ENCODE measurements at regions not wholly inside any gene's neighbourhood (a gene's known extent, or its start where the extent isn't known, plus 50 kb on each side); places are given as distances from the start of the nearest gene placed in this dataset.
"Not testable (repeated sequence)": the region's sequence is repeated elsewhere in the genome, so short reads cannot be mapped to it uniquely, and the experiment has no call there.

DNA sequence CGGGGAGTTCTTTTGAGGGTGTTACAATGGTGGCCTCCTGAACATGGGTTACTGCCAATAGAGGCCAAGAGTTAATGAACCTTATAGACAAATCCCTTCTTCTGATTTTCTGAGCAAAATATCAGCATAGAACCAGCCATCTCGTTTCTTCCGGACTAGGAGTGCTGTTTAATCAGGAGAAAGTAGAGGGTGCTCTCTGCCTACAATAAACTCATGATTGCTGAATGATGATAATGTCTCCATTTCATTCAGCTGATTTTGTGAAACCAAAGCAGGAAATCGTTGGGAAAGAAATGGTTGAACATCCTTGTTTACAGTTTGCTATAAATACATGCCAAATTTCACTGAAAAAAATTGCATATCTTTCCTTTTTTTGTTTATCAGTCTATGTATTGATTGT is 142.8 kb upstream of the PLSCR5 start:
- no peak for DNase-seq (ENCODE audit: low spot score)

- DNase-seq (ENCODE audit: low spot score), result no peak
These were observed 141.9 kb upstream of the PLSCR5 start for GRCh38 chr3:146747051-146747450.

GRCh38 chr3:146746190-146746589 is 141.0 kb upstream of the PLSCR5 start:
- DNase-seq (ENCODE audit: low spot score), result no peak

DNA sequence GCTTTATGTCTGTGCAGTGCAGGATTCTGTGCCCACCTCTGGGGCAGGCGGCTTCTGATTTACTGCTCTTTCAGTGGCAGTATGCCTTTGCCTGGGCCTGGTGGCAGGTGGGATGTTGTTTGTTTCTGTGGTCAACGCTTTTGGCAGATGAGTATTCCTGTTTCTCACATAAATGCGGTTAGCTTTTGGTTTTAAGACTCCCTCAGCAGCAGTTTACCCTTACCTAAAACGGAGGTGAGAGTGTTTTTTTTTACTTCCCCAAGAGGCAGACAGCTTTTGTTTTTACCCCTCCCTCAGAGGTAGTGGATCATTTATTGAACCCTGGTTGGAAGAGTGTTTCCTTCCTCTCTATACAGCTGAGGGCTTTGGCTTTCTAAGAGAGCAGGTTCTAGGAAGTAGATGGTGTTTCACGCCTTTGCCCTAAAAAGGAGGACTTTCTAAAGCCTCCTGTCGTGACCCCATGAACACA is 134.1 kb upstream of the PLSCR5 start:
- no peak for DNase-seq (ENCODE audit: low spot score)

DNA sequence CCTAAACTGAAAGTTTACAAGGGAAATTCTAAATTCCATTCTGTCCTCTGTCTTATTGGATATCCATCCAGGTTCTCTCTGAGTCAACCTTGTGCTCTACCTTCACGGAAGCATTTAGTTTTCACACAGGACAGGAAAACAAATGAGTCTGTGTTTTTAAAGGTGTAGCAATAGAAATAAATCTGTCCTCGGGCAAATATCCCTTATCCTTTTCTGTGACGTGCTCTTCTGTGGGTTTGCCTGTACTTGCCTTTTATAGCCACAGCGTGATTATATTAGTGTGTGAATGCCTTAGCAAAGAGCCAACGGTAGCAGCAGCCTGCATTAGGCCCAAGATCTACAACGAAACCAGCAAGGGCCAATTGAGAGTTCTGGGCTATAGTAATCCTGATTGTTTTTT is 127.2 kb upstream of the PLSCR5 start:
- DNase-seq (ENCODE audit: low spot score), result no peak

DNA sequence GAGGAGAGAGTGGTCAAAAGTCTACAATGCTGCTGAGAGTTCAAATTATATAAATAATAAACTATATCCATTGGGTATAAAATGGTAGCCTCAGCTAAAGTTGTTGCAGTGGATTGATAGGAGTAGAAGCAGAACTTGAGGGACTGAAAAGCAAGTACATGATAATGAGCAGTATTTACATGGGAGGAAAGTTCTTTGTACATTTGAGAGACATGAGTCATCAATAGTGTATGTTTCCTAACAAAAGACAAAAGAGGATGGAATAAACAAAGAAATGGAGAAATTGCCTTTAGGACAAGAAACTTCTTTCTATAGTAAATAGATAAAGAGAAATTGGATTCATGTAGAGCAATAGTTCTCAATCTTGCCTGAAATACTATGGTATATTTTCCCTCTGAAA is 110.0 kb upstream of the PLSCR5 start:
- DNase-seq (ENCODE audit: low spot score), result no peak

GRCh38 chr3:146712806-146713205 is 107.7 kb upstream of the PLSCR5 start:
- DNase-seq (ENCODE audit: low spot score), result no peak

DNA sequence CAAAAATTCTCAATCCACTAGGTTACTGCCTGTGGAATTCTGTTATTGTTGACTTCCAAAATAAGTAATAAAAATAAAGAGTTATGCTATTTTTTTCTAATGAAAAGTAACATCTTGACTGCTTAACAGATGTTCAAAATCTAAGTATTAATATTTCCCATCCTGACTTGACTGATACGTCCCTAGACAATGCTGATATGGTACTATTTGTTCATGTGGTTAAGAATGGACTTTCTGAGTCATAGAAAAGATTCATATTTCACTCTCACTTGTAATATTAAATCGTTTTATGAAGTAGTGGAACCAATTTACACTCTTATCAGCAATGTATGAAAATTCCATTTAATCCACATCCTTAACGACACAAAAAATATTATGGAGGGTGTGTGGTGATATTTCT is 104.8 kb upstream of the PLSCR5 start:
- no peak for DNase-seq (ENCODE audit: low spot score)

DNA sequence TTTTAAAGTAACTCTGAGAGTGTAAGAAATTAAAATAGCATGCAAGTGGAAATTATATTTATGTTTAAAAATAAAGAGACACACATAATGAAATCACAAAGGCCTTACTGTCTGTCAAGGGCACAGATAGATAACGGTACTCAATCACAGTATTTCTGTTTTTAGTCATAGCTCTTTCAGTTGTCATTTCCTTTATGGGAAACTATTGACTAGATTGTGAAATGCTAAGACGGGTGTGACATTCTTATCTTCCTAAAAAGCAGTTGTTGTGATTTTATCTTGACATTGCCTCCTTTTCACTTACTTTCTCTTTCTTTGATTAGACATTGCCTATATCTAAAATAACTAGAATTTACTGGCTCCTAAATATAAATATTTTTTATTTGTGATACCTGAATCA is 100.1 kb upstream of the PLSCR5 start:
- no peak for DNase-seq (ENCODE audit: low spot score)

DNA sequence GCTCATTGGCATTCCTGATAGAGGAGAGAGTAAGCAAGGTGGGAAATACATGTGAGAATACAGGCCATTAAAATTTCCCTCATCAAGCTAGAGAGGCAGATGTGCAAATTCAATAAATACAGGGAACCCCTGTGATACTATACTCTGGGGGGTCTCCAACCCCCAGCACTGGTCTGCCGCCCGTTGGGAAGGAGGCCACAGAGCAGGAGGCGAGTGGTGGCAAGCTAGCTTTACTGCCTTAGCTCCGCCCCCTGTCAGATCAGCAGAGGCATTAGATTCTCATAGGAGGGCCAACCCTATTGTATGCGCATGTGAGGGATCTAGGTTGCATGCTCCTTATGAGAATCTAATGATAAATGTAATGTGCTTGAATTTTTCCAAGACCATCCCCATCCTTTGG is 97.1 kb upstream of the PLSCR5 start:
- no peak for DNase-seq (ENCODE audit: low spot score)

GRCh38 chr3:146701246-146701645 is 96.1 kb upstream of the PLSCR5 start:
- DNase-seq (ENCODE audit: low spot score), result no peak

GRCh38 chr3:146700025-146700424 is 94.9 kb upstream of the PLSCR5 start:
- not testable (repeated sequence) for DNase-seq (ENCODE audit: low spot score)

GRCh38 chr3:146692254-146692653 is 87.1 kb upstream of the PLSCR5 start:
- DNase-seq (ENCODE audit: low spot score), result no peak

- DNase-seq (ENCODE audit: low spot score), result no peak
These were observed 80.1 kb upstream of the PLSCR5 start for GRCh38 chr3:146685050-146685814.

- no peak for DNase-seq (ENCODE audit: low spot score)
These were observed 77.0 kb upstream of the PLSCR5 start for GRCh38 chr3:146682171-146682570.

DNA sequence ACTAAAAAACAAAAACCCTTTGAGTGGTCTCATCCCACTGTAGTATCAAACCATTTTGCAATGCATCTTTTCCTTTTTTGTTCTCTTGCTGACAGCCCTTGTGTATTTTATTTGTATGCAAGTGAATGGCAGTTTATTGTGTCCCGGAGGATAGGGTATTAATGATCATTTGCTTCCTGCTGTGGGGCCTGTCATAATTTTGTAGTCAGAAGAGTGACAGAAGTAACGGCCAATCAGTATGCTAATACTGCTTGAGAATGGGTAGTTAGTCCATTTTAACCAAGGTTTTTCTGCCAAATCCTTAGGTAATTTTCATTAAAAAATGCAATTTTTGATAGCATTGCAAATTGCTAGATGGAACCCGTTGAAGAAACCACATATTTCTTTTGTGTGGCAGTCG is 75.5 kb upstream of the PLSCR5 start:
- DNase-seq (ENCODE audit: low spot score), result no peak

DNA sequence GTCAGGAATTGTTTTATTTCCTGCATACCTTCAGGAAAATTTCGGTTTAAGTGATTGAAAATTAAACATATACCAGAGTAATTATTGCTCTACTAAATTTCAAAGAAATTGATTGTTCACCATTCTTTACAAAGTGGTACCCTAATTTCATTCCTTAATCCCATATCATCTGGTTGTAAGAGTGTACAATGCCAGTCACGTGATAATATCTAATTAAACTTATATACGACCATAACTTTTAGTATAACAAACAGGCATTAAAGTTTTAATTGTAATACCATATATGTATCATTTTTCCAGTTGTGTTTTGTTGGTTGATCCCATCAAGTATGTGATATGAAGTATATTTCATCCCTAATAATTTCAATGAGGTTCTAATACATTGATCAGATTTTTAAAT is 74.8 kb upstream of the PLSCR5 start:
- DNase-seq (ENCODE audit: low spot score), result no peak

GRCh38 chr3:146679191-146679590 is 74.0 kb upstream of the PLSCR5 start:
- no peak for DNase-seq (ENCODE audit: low spot score)

- no peak for DNase-seq (ENCODE audit: low spot score)
These were observed 67.8 kb upstream of the PLSCR5 start for GRCh38 chr3:146672941-146673340.

DNA sequence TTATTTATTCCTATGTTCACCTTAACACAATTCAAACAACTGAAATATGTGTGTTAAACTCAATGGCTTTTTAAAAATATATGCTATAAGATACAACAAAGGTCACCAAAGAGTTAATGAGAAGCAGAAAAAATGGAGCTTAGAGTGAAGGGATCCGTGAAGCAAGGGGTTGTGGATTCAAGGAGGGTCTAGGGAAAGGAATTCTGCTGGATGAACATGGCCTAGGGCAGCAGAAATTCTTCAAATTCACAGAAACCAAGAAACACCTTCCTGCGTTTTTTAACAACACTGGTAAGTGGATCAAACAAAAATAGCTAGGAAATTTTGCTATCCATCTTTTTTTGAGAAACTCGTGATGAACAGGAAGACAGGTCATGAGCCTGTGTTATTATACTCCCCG is 59.3 kb upstream of the PLSCR5 start:
- DNase-seq (ENCODE audit: low spot score), result no peak

GRCh38 chr3:146658841-146659240 is 53.7 kb upstream of the PLSCR5 start:
- DNase-seq (ENCODE audit: low spot score), result no peak

DNA sequence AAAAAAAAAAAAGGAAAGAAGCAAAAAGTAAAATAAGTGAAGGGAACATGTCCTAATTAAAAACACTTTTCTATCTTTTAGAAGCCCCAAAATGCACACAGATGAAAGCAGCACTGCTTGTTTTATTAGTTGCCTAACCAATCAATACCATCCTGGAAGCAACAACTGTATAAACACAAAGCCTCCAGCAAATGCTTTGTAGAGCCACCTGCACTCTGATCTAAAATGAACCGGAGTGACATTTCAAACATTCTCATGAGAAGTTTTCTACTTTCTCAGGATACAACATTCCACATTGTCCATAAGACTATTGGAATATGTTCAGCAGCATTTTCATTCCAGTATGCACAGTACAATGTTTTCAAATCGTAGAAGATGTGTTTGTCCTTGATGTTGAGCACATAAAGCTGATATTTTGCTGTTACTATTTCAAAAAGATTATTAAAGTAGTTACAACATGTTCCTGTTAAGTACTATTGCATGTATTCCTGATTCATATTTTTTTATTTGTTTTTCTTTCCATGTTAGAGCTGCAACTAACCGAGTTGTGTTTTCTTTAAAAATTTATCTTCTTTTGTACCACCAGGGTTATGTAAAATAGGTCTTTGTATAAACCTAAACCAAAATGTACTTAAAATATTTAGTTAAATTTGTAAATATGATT is 50.3 kb upstream of the PLSCR5 start:
- no peak for DNase-seq (ENCODE audit: low spot score)

Measured in ecto neural progenitor cell (in vitro differentiated cells).